Neural progenitor cell (in vitro differentiated cells): ENCODE measurements at regions not wholly inside any gene's neighbourhood (a gene's known extent, or its start where the extent isn't known, plus 50 kb on each side); places are given as distances from the start of the nearest gene placed in this dataset.

Source experiments
- DNase-seq: peaks from one replicate; pipeline ENCODE4 v3.0.0-alpha.2; 2016; ENCODE audit warnings: low spot score
- H2AFZ ChIP-seq: fragments of 200-600 bp; sonication (generic); replicated peaks from 2 replicates; pipeline ENCODE4 v1.6.1; 2016; ENCODE audit warnings: antibody characterized with exemption
- H3F3A ChIP-seq: fragments of 200-600 bp; sonication (generic); 2 replicates; pipeline ENCODE4 v1.6.1; 2016; ENCODE audit warnings: antibody characterized with exemption, low read depth
- H3K27ac ChIP-seq: fragments of 200-600 bp; sonication (generic); 2 replicates; pipeline ENCODE4 v1.5.1; 2016; ENCODE audit warnings: mild to moderate bottlenecking
- H3K27me3 ChIP-seq: fragments of 200-600 bp; sonication (generic); 2 replicates; pipeline ENCODE4 v1.6.1; 2016; ENCODE audit warnings: mild to moderate bottlenecking, moderate library complexity
- H3K36me3 ChIP-seq: fragments of 200-600 bp; sonication (generic); 2 replicates; pipeline ENCODE4 v1.5.1; 2016
- H3K4me1 ChIP-seq: fragments of 200-600 bp; sonication (generic); 2 replicates; pipeline ENCODE4 v1.6.1; 2016; ENCODE audit warnings: mixed run types
- H3K4me2 ChIP-seq: fragments of 200-600 bp; sonication (generic); 2 replicates; pipeline ENCODE4 v1.6.1; 2016
- H3K4me3 ChIP-seq: fragments of 200-600 bp; sonication (generic); 2 replicates; pipeline ENCODE4 v1.5.1; 2016
- H3K79me2 ChIP-seq: fragments of 200-600 bp; sonication (generic); 2 replicates; pipeline ENCODE4 v1.6.1; 2016; ENCODE audit warnings: low read depth
- H3K9ac ChIP-seq: fragments of 200-600 bp; sonication (generic); 2 replicates; pipeline ENCODE4 v1.6.1; 2016
- H3K9me3 ChIP-seq: fragments of 200-600 bp; sonication (generic); 2 replicates; pipeline ENCODE4 v1.5.1; 2016; ENCODE audit warnings: low read depth
- H4K20me1 ChIP-seq: fragments of 200-600 bp; sonication (generic); 2 replicates; pipeline ENCODE4 v1.6.1; 2016; ENCODE audit warnings: low read depth
- H3K27ac Mint-ChIP-seq: 3 replicates; pipeline ENCODE4 v1.8.0; 2021; ENCODE audit warnings: mixed read lengths
- H3K27me3 Mint-ChIP-seq: 2 replicates; pipeline ENCODE4 v1.8.0; 2022; ENCODE audit warnings: low read depth, mild to moderate bottlenecking, inconsistent platforms, moderate library complexity, mixed read lengths; ENCODE audit not compliant: insufficient read depth
- H3K36me3 Mint-ChIP-seq: 3 replicates; pipeline ENCODE4 v1.8.0; 2021; ENCODE audit warnings: mixed read lengths
- H3K4me1 Mint-ChIP-seq: 3 replicates; pipeline ENCODE4 v1.8.0; 2021; ENCODE audit warnings: mixed read lengths
- H3K4me3 Mint-ChIP-seq: 3 replicates; pipeline ENCODE4 v1.8.0; 2021; ENCODE audit warnings: mild to moderate bottlenecking, moderate library complexity, mixed read lengths
- H3K9me3 Mint-ChIP-seq: 3 replicates; pipeline ENCODE4 v1.8.0; 2020; ENCODE audit warnings: mixed read lengths
- CTCF ChIP-seq: fragments of 200-600 bp; sonication (generic); IDR thresholded peaks from 2 replicates; pipeline ENCODE4 v1.5.1; 2017; ENCODE audit warnings: antibody characterized with exemption, mild to moderate bottlenecking
- EZH2 ChIP-seq: fragments of 200-600 bp; sonication (generic); IDR thresholded peaks from 2 replicates; pipeline ENCODE4 v1.6.1; 2017; ENCODE audit warnings: antibody characterized with exemption, mild to moderate bottlenecking, moderate library complexity
- EZH2phosphoT487 ChIP-seq: fragments of 200-600 bp; sonication (generic); IDR thresholded peaks from 2 replicates; pipeline ENCODE4 v1.6.1; 2017; ENCODE audit warnings: antibody characterized with exemption

GRCh38 chrX:13415509-13415908 lies 95.7 kb upstream of the ATXN3L start:
- peaks cover 8% of the 10 kb centered on the region for H3K9me3 Mint-ChIP-seq
- no peak overlapping the region for H2AFZ ChIP-seq

GRCh38 chrX:13414006-13414647 lies 94.3 kb upstream of the ATXN3L start:
- Histone ChIP-seq H3K4me3 (no peak overlapping the region), H4K20me1 (no peaks in the 10 kb centered on the region), H3K4me1 (peaks cover 18% of the 10 kb centered on the region), H3K36me3 (no peaks in the 10 kb centered on the region), H3K9me3 (no peaks in the 10 kb centered on the region), H3K4me2 (peak overlapping the region; percentile 2), H3F3A (peaks cover 7% of the 10 kb centered on the region), H2AFZ (peak overlapping the region; percentile 9), H3K79me2 (no peaks in the 10 kb centered on the region), H3K9ac (no peak overlapping the region), H3K27ac (no peak overlapping the region), H3K27me3 (no peaks in the 10 kb centered on the region)
- H3K4me1 Mint-ChIP-seq, result peaks cover 23% of the 10 kb centered on the region
- DNase-seq, result no peak
- no peaks in the 10 kb centered on the region for H3K36me3 Mint-ChIP-seq
- H3K9me3 Mint-ChIP-seq, result peaks cover 12% of the 10 kb centered on the region
- no peak overlapping the region for H3K4me3 Mint-ChIP-seq
- H3K27ac Mint-ChIP-seq, result no peak overlapping the region
- no peaks in the 10 kb centered on the region for H3K27me3 Mint-ChIP-seq
- TF ChIP-seq EZH2 (no peak), EZH2phosphoT487 (no peak), CTCF (no peak)

More at GRCh38 chrX:13415509-13415908, 95.7 kb upstream of the ATXN3L start:
- H3K36me3 ChIP-seq, result no peaks in the 10 kb centered on the region
- Mint-ChIP-seq H3K4me3 (no peak overlapping the region), H3K27ac (no peak overlapping the region), H3K36me3 (no peaks in the 10 kb centered on the region), H3K27me3 (no peaks in the 10 kb centered on the region), H3K4me1 (peaks cover 28% of the 10 kb centered on the region)
- H3F3A ChIP-seq, result peaks cover 7% of the 10 kb centered on the region
- H3K4me1 ChIP-seq, result peaks cover 18% of the 10 kb centered on the region
- no peak overlapping the region for H3K4me2 ChIP-seq
- TF ChIP-seq CTCF (no peak), EZH2 (no peak), EZH2phosphoT487 (no peak)
- no peak overlapping the region for H3K27ac ChIP-seq
- H3K27me3 ChIP-seq, result no peaks in the 10 kb centered on the region
- DNase-seq, result no peak
- no peak overlapping the region for H3K9ac ChIP-seq
- no peaks in the 10 kb centered on the region for H4K20me1 ChIP-seq
- no peaks in the 10 kb centered on the region for H3K79me2 ChIP-seq
- no peak overlapping the region for H3K4me3 ChIP-seq
- H3K9me3 ChIP-seq, result no peaks in the 10 kb centered on the region

- Histone ChIP-seq H3K4me2 (no peak overlapping the region), H3F3A (peaks cover 7% of the 10 kb centered on the region), H3K27ac (no peak overlapping the region), H3K27me3 (no peaks in the 10 kb centered on the region), H3K9ac (no peak overlapping the region), H3K79me2 (no peaks in the 10 kb centered on the region), H3K9me3 (no peaks in the 10 kb centered on the region), H3K4me3 (no peak overlapping the region), H3K36me3 (no peaks in the 10 kb centered on the region), H4K20me1 (no peaks in the 10 kb centered on the region), H2AFZ (no peak overlapping the region), H3K4me1 (peaks cover 18% of the 10 kb centered on the region)
- Mint-ChIP-seq H3K4me3 (no peak overlapping the region), H3K4me1 (peaks cover 16% of the 10 kb centered on the region), H3K27ac (peak overlapping the region; percentile 10), H3K27me3 (no peaks in the 10 kb centered on the region), H3K9me3 (peaks cover 16% of the 10 kb centered on the region), H3K36me3 (no peaks in the 10 kb centered on the region)
- no peak for TF ChIP-seq EZH2phosphoT487
- TF ChIP-seq CTCF, result no peak
- TF ChIP-seq EZH2, result no peak
- no peak for DNase-seq
These were observed 92.4 kb upstream of the ATXN3L start for GRCh38 chrX:13412208-13412600.
